GM12878 (cell line): ENCODE measurements at regions not wholly inside any gene's neighbourhood (a gene's known extent, or its start where the extent isn't known, plus 50 kb on each side); places are given as distances from the start of the nearest gene placed in this dataset.

ENCODE experiments used
- ATAC-seq: fragments of 200-7000 bp; cut with Tn5 transposase; 3 replicates; pipeline ENCODE4 v1.9.1; 2020; ENCODE audit warnings: mild to moderate bottlenecking, moderate library complexity
- BruUV-seq: library from RNA; stranded (reverse); fragments of 400-500 nt; replicated peaks from 2 replicates; lab custom pipeline; 2021; lab: Mats Ljungman, UMichigan
- CTCF ChIA-PET: fragments of 300-600 bp; sonication (Branson Sonifier 250); formaldehyde crosslinking; extraction: SDS; loops from one replicate; lab custom pipeline; 2021; ENCODE audit warnings: inconsistent platforms; lab: Yijun Ruan, JAX
- POLR2A ChIA-PET: fragments of 350-600 bp; formaldehyde crosslinking; extraction: SDS; loops from one replicate; lab custom pipeline; 2021; ENCODE audit warnings: inconsistent platforms; lab: Charles Lee
- RAD21 ChIA-PET: fragments of 300-600 bp; sonication (Branson Sonifier 250); formaldehyde crosslinking; loops from one replicate; lab custom pipeline; 2023; ENCODE audit warnings: antibody characterized with exemption; ENCODE audit not compliant: unreplicated experiment; lab: Charles Lee
- SMC1A ChIA-PET: fragments of 300-600 bp; sonication (Branson Sonifier 250); formaldehyde crosslinking; loops from one replicate; lab custom pipeline; 2023; ENCODE audit not compliant: unreplicated experiment, uncharacterized antibody; lab: Charles Lee
- DNase-seq: peaks from one replicate; pipeline ENCODE4 v3.0.0-alpha.2; 2011; ENCODE audit warnings: low read depth, low spot score
- FAIRE-seq: peaks from 3 replicates; lab custom pipeline; 2011; peaks lifted over from hg19 to GRCh38; lab: Jason Lieb, UNC
- H2AFZ ChIP-seq: 2 replicates; pipeline ENCODE4 v1.6.0; 2011; ENCODE audit warnings: low read depth, low read length, control low read depth; ENCODE audit not compliant: control insufficient read depth
- H3K27ac ChIP-seq: 2 replicates; pipeline ENCODE4 v1.5.1; 2011; ENCODE audit warnings: control low read depth; ENCODE audit not compliant: control insufficient read depth, insufficient read depth
- H3K27me3 ChIP-seq, 2 experiments: replicated peaks in 1 of 2; 2 replicates each; pipeline versions ENCODE4 v1.6.0 to v1.6.1; 2011; ENCODE audit warnings: low read length in 1 of 2; ENCODE audit not compliant: control insufficient read depth in 2 of 2, insufficient read depth in 2 of 2
- H3K36me3 ChIP-seq, 2 experiments: 2 replicates each; pipeline ENCODE4 v1.5.1; 2011; ENCODE audit warnings: low read length in 1 of 2; ENCODE audit not compliant: control insufficient read depth in 2 of 2, insufficient read depth in 2 of 2
- H3K4me1 ChIP-seq: 2 replicates; pipeline ENCODE4 v1.6.1; 2011; ENCODE audit warnings: mild to moderate bottlenecking, low read length, moderate library complexity, mixed read lengths; ENCODE audit not compliant: control insufficient read depth, insufficient read depth
- H3K4me2 ChIP-seq: 2 replicates; pipeline ENCODE4 v1.6.0; 2011; ENCODE audit warnings: control low read depth; ENCODE audit not compliant: control insufficient read depth, insufficient read depth
- H3K4me3 ChIP-seq: fragments of 200-600 bp; sonication (generic); 2 replicates; pipeline ENCODE4 v1.5.1; 2016
- H3K79me2 ChIP-seq: 2 replicates; pipeline ENCODE4 v1.6.0; 2011; ENCODE audit warnings: low read length; ENCODE audit not compliant: control insufficient read depth, insufficient read depth
- H3K9ac ChIP-seq: 2 replicates; pipeline ENCODE4 v1.8.0; 2011; ENCODE audit warnings: low read length, control low read depth, mixed read lengths; ENCODE audit not compliant: control insufficient read depth, insufficient read depth
- H3K9me3 ChIP-seq: replicated peaks from 3 replicates; pipeline ENCODE4 v1.5.1; 2011; ENCODE audit warnings: mild to moderate bottlenecking, low read length; ENCODE audit not compliant: control insufficient read depth, insufficient read depth
- H4K20me1 ChIP-seq: 2 replicates; pipeline ENCODE4 v1.6.0; 2011; ENCODE audit not compliant: control insufficient read depth, insufficient read depth
- RUNX3 ChIP-seq: IDR thresholded peaks from 2 replicates; pipeline ENCODE4 v1.6.1; 2012; ENCODE audit warnings: low read length, inconsistent platforms
- SMAD1 ChIP-seq: fragments of 450-650 bp; IDR thresholded peaks from 2 replicates; pipeline ENCODE4 v1.6.1; 2018; ENCODE audit warnings: mild to moderate bottlenecking, low read depth; ENCODE audit not compliant: partially characterized antibody
- ZBTB33 ChIP-seq: fragments of 450-650 bp; IDR thresholded peaks from 2 replicates; pipeline ENCODE4 v1.6.1; 2017; ENCODE audit warnings: mild to moderate bottlenecking
- ZZZ3 ChIP-seq: IDR thresholded peaks from 2 replicates; pipeline ENCODE4 v1.6.1; 2011; ENCODE audit warnings: low read depth; ENCODE audit not compliant: control insufficient read depth, insufficient read length
- WGBS: methylation state at CpG from one replicate; pipeline ENCODE4 v1.1.6; 2016; ENCODE audit warnings: low lambda C conversion rate; ENCODE audit not compliant: insufficient replicate concordance, insufficient coverage; ENCODE audit errors: missing lambda C conversion rate; 5-methylcytosine and 5-hydroxymethylcytosine counted together
- in situ Hi-C: fragments of 300-500 bp; cut with MboI; formaldehyde crosslinking; loops from 9 replicates; pipeline ENCODE4 v1.14.3; 2018; ENCODE audit warnings: mixed read lengths
- intact Hi-C: fragments of 100-400 bp; cut with micrococcal nuclease; formaldehyde crosslinking; loops from one replicate; pipeline ENCODE4 v1.14.2; 2022; ENCODE audit not compliant: unreplicated experiment
- TF ChIP-seq, protein P1 (sequence below): IDR thresholded peaks from 2 replicates; pipeline ENCODE4 v1.6.1; 2011; ENCODE audit warnings: low read depth, low read length, improper control_type of control experiment, borderline replicate concordance
- TF ChIP-seq, protein P2 (sequence below): IDR thresholded peaks from 2 replicates; pipeline ENCODE4 v1.6.1; 2011; ENCODE audit warnings: low read depth, mild to moderate bottlenecking, low read length, moderate library complexity, borderline replicate concordance; ENCODE audit errors: extremely low read depth

- H3K27ac ChIP-seq, result no peak overlapping the region
- H3K27me3 ChIP-seq, result no peaks in the 10 kb centered on the region
- no peaks in the 10 kb centered on the region for H4K20me1 ChIP-seq
- FAIRE-seq (no peak), ATAC-seq (no peak)
- no peaks in the 10 kb centered on the region for H3K79me2 ChIP-seq
- ChIA-PET SMC1A (no interaction called here), RAD21 (no interaction called here)
- no peak overlapping the region for H2AFZ ChIP-seq
- no peaks in the 10 kb centered on the region for H3K36me3 ChIP-seq
- no peak for TF ChIP-seq ZZZ3
- TF ChIP-seq SMAD1, result no peak
- no peak for TF ChIP-seq ZBTB33
- TF ChIP-seq, protein P1, sequence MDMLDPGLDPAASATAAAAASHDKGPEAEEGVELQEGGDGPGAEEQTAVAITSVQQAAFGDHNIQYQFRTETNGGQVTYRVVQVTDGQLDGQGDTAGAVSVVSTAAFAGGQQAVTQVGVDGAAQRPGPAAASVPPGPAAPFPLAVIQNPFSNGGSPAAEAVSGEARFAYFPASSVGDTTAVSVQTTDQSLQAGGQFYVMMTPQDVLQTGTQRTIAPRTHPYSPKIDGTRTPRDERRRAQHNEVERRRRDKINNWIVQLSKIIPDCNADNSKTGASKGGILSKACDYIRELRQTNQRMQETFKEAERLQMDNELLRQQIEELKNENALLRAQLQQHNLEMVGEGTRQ, result no peak
- TF ChIP-seq, protein P2, sequence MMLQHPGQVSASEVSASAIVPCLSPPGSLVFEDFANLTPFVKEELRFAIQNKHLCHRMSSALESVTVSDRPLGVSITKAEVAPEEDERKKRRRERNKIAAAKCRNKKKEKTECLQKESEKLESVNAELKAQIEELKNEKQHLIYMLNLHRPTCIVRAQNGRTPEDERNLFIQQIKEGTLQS, result no peak
- TF ChIP-seq RUNX3, result no peak
- TF ChIP-seq, all 136 proteins: peak for 0
- 0% methylated on average over 2 of the region's 2 CpGs for WGBS
- POLR2A ChIA-PET, result no interaction called here
- no peak for DNase-seq
- Histone ChIP-seq H3K4me2 (no peak overlapping the region), H3K9ac (no peak overlapping the region), H3K9me3 (no peaks in the 10 kb centered on the region), H3K4me3 (no peak overlapping the region), H3K4me1 (no peaks in the 10 kb centered on the region)
- BruUV-seq, result no TSS peak
- in situ Hi-C loops (no loop called here), intact Hi-C loops (no loop called here)
- CTCF ChIA-PET, result interaction anchor here (0.6 to 0.9 kb wide), 2 partner anchors 10 to 195 kb away, joined by 3 read pairs; no protein-coding TSS in a partner anchor
These were observed 111.0 kb upstream of the CPNE4 start for GRCh38 chr3:132145833-132146232.
